Nephron (organoid): ENCODE measurements at regions not wholly inside any gene's neighbourhood (a gene's known extent, or its start where the extent isn't known, plus 50 kb on each side); places are given as distances from the start of the nearest gene placed in this dataset.

Experiments
- H3K27ac Mint-ChIP-seq, 3 experiments: 2 replicates each; pipeline ENCODE4 v1.8.0; 2020; ENCODE audit warnings: mixed read lengths in 3 of 3, mild to moderate bottlenecking in 2 of 3, moderate library complexity in 1 of 3
- H3K27me3 Mint-ChIP-seq: 2 replicates; pipeline ENCODE4 v1.8.0; 2021; ENCODE audit warnings: low read depth, mild to moderate bottlenecking, moderate library complexity, mixed read lengths
- H3K36me3 Mint-ChIP-seq: 2 replicates; pipeline ENCODE4 v1.8.0; 2020; ENCODE audit warnings: low read depth, mixed read lengths
- H3K4me1 Mint-ChIP-seq: 2 replicates; pipeline ENCODE4 v1.8.0; 2020; ENCODE audit warnings: mixed read lengths
- H3K4me3 Mint-ChIP-seq, 3 experiments: 2 replicates each; pipeline ENCODE4 v1.8.0; 2020; ENCODE audit warnings: mild to moderate bottlenecking in 3 of 3, mixed read lengths in 3 of 3, moderate library complexity in 2 of 3
- H3K9me3 Mint-ChIP-seq: 2 replicates; pipeline ENCODE4 v1.8.0; 2020; ENCODE audit warnings: mixed read lengths
- TF ChIP-seq, protein P1 (sequence below), 3 experiments: fragments of 200-600 bp; sonication (generic); IDR thresholded peaks; one replicate each; pipeline ENCODE4 v1.5.0; 2021; ENCODE audit warnings: antibody characterized with exemption in 3 of 3; ENCODE audit not compliant: unreplicated experiment in 3 of 3

- Mint-ChIP-seq H3K4me3 (no peak overlapping the region), H3K9me3 (no peaks in the 10 kb centered on the region), H3K27ac (no peak overlapping the region), H3K27me3 (no peaks in the 10 kb centered on the region), H3K4me1 (no peaks in the 10 kb centered on the region), H3K36me3 (no peaks in the 10 kb centered on the region)
- TF ChIP-seq, protein P1, sequence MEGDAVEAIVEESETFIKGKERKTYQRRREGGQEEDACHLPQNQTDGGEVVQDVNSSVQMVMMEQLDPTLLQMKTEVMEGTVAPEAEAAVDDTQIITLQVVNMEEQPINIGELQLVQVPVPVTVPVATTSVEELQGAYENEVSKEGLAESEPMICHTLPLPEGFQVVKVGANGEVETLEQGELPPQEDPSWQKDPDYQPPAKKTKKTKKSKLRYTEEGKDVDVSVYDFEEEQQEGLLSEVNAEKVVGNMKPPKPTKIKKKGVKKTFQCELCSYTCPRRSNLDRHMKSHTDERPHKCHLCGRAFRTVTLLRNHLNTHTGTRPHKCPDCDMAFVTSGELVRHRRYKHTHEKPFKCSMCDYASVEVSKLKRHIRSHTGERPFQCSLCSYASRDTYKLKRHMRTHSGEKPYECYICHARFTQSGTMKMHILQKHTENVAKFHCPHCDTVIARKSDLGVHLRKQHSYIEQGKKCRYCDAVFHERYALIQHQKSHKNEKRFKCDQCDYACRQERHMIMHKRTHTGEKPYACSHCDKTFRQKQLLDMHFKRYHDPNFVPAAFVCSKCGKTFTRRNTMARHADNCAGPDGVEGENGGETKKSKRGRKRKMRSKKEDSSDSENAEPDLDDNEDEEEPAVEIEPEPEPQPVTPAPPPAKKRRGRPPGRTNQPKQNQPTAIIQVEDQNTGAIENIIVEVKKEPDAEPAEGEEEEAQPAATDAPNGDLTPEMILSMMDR (IDR thresholded peaks at IDR 0.05; ENCODE audit: unreplicated experiment in 3 of 3), result no peak
Observed at GRCh38 chr18:29259838-29260237, 1082.9 kb upstream of the CDH2 start.

- Mint-ChIP-seq H3K4me1 (no peaks in the 10 kb centered on the region), H3K36me3 (no peaks in the 10 kb centered on the region), H3K27ac (no peak overlapping the region), H3K27me3 (no peaks in the 10 kb centered on the region), H3K4me3 (no peak overlapping the region), H3K9me3 (no peaks in the 10 kb centered on the region)
- TF ChIP-seq, protein P1 (IDR thresholded peaks at IDR 0.05; ENCODE audit: unreplicated experiment in 3 of 3), result no peak
Observed at GRCh38 chr18:29254123-29254522, 1077.2 kb upstream of the CDH2 start.

GRCh38 chr18:29251681-29252080, 1074.8 kb upstream of the CDH2 start:
- H3K36me3 Mint-ChIP-seq, result no peaks in the 10 kb centered on the region
- no peaks in the 10 kb centered on the region for H3K27me3 Mint-ChIP-seq
- H3K4me3 Mint-ChIP-seq, result no peak overlapping the region
- no peaks in the 10 kb centered on the region for H3K4me1 Mint-ChIP-seq
- H3K9me3 Mint-ChIP-seq, result no peaks in the 10 kb centered on the region
- TF ChIP-seq, protein P1 (IDR thresholded peaks at IDR 0.05; ENCODE audit: unreplicated experiment in 3 of 3), result no peak
- no peak overlapping the region for H3K27ac Mint-ChIP-seq

GRCh38 chr18:29250843-29251242, 1073.9 kb upstream of the CDH2 start:
- Mint-ChIP-seq H3K27ac (no peak overlapping the region), H3K4me1 (no peaks in the 10 kb centered on the region), H3K4me3 (no peak overlapping the region), H3K27me3 (no peaks in the 10 kb centered on the region), H3K9me3 (no peaks in the 10 kb centered on the region), H3K36me3 (no peaks in the 10 kb centered on the region)
- TF ChIP-seq, protein P1 (IDR thresholded peaks at IDR 0.05; ENCODE audit: unreplicated experiment in 3 of 3), result no peak

DNA sequence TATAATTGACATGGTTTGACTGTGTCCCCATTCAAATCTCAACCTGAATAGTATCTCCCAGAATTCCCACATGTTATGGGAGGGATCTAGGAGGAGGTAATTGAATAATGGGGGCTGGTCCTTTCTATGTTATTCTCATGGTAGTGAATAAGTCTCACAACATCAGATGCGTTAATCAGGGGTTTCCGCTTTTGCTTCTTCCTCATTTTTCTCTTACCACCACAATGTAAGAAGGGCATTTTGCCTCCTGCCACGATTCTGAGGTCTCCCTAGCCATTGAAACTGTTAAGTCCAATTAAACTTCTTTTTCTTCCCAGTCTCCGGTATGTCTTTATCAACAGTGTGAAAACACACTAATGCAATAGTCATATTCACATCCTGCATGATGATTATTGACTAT, 1073.3 kb upstream of the CDH2 start:
- no peak overlapping the region for H3K27ac Mint-ChIP-seq
- H3K4me3 Mint-ChIP-seq, result no peak overlapping the region
- no peaks in the 10 kb centered on the region for H3K27me3 Mint-ChIP-seq
- H3K9me3 Mint-ChIP-seq, result no peaks in the 10 kb centered on the region
- no peaks in the 10 kb centered on the region for H3K36me3 Mint-ChIP-seq
- TF ChIP-seq, protein P1 (IDR thresholded peaks at IDR 0.05; ENCODE audit: unreplicated experiment in 3 of 3), result no peak
- no peaks in the 10 kb centered on the region for H3K4me1 Mint-ChIP-seq

DNA sequence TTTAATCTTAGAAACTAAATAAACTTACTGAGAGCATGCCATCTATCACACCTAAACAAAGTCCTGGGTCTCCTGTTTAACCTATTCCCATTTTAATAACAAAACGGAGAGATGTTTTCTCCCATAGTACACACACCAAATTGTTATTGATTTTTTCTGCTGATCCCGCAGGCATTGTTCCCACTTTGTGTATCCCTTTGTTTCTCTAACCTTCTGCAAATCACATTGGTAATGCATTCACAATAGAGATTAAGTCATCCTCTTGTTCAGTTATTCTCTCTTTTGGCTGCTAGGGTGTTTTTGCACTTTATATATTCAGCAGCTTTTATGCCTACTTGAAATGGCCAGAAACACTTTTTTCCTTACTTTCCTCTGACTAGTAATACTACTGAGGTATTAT, 1071.9 kb upstream of the CDH2 start:
- H3K36me3 Mint-ChIP-seq, result no peaks in the 10 kb centered on the region
- no peaks in the 10 kb centered on the region for H3K4me1 Mint-ChIP-seq
- H3K4me3 Mint-ChIP-seq, result no peak overlapping the region
- TF ChIP-seq, protein P1 (IDR thresholded peaks at IDR 0.05; ENCODE audit: unreplicated experiment in 3 of 3), result no peak
- no peaks in the 10 kb centered on the region for H3K9me3 Mint-ChIP-seq
- no peaks in the 10 kb centered on the region for H3K27me3 Mint-ChIP-seq
- no peak overlapping the region for H3K27ac Mint-ChIP-seq
